Stimulated activated CD4-positive, alpha-beta T cell treated with anti-CD3 and anti-CD28 coated beads, Interleukin-1b, Interleukin-23, amount 100 ng/mL, for 4 hours (primary cell): ENCODE measurements at regions not wholly inside any gene's neighbourhood (a gene's known extent, or its start where the extent isn't known, plus 50 kb on each side); places are given as distances from the start of the nearest gene placed in this dataset.
"Not testable (repeated sequence)": the region's sequence is repeated elsewhere in the genome, so short reads cannot be mapped to it uniquely, and the experiment has no call there.

Source experiments
- DNase-seq, 2 donors: peaks; one replicate each; pipeline ENCODE4 v3.0.0-alpha.2; 2020; ENCODE audit warnings: low read depth in 2 of 2

DNA sequence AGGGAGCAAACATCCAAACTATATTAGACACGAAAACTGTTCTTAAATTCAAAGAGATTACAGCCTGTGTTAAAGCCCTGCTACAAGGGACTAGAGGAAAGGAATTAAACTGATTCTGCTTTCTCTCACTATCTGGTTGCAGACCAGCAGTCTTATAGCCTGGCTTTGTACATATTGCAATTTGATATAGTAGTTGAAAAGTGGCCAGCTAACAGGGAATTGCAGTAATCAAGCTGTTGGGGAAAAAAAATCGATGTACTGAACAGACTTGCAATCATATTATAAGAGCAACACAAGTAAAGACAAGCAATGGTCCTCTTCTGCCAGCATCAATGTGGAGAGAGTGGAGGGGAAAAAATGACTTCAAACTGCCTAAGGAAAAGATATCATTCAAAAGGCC is 364.4 kb upstream of the EPHA5 start:
- no peak for DNase-seq

DNA sequence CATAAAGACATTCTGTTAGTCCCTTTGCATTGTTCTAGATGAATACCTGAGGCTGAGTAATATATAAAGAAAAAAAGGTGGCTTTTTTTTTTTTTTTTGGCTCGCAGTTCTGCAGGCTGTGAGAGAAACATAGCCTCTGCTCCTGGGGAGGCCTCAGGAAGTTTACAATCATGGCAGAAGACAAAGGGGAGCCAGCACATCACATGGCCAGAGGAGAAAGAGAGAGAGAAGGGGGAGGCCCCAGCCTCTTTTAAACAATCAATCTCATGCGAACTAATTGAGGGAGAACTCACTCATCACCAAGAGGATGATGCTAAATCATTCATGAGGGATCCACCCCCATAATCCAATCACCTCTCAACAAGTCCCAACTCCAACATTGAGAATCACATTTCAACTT is 364.0 kb upstream of the EPHA5 start:
- DNase-seq, result no peak

DNA sequence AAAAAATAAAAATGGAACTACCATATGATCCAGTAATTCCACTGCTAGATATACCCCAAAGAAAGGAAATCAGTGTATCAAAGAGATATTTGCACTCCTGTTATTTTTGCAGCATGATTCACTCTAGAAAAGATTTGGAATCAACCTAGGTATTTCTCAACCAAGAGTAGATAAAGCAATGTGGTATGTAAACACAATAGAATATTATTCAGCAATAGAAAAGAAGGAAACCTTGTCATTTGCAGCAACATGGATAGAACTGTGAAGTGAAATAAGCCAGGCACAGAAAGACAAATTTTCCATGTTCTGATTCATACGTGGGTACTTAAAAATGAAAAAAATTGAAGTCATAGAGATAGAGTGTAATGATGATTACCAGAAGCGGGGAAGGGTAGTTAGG is 362.3 kb upstream of the EPHA5 start:
- no peak for DNase-seq

DNA sequence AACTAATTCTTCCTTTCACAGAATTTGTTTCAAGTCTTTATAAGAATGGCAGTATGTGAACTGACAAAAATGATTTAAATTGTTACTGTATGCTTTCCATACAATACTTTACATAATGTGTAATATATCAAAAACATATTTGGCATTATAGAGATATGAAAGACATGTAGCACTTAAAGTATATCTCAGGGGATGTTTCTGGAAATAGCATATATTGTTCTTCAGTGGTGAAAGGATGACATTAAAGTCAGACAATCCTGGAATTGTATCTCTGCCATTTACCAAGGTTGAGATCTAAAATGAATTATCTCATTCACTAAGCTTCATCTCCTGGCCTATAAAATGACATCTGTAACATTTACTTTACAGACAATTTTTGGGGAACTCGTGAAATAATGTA is 358.4 kb upstream of the EPHA5 start:
- no peak for DNase-seq

DNA sequence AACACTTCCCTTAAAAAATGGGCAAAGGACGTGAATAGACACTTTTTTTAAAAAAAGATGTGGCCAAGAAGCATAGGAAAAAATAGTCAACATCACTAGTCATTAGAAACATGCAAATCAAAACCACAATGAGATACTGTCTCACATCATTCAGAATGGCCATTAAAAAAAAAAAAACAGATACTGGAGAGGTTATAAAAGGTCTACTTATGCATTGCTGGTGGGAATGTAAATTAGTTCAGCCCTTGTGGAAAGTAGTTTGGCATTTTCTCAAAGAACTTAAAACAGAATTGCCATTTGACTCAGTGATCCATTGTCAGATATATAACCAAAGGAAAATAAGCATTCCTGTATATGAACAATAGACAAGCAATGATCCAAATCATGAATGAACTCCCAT is 352.8 kb upstream of the EPHA5 start:
- no peak for DNase-seq

DNA sequence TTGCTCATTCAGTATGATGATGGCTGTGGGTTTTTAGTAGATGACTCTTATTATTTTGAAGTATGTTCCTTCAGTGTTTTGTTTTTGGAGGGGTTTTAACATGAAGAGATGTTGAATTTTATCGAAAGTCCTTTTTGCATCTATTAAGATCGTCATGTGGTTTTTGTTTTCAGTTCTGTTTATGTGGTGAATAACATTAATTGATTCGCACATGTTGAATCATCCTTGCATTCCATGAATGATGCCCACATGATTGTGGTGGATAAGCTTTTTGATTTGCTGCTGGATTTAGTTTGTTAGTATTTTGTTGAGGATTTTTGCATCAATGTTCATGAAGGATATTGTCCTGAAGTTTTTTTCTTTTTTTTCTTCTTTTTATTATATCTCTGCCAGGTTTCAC is 347.4 kb upstream of the EPHA5 start:
- no peak for DNase-seq

DNA sequence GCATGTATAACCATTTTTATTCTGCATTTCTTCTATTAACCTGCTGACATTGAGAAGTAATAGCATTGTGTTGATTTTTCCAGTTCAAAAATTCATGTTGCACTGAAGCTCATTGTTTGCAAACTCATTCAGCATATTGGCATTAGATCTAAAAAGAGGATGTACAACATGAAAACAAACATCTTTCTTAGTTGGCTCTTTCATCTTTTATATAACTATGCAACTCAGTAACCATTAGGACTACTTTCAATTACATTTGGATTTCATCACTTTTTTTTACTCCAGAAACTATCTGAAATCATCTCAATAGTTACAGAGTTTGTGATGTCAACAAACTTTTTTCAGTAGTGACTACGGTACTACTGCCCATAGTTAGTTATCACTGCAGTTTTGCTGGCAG is 346.0 kb upstream of the EPHA5 start:
- DNase-seq, result no peak

DNA sequence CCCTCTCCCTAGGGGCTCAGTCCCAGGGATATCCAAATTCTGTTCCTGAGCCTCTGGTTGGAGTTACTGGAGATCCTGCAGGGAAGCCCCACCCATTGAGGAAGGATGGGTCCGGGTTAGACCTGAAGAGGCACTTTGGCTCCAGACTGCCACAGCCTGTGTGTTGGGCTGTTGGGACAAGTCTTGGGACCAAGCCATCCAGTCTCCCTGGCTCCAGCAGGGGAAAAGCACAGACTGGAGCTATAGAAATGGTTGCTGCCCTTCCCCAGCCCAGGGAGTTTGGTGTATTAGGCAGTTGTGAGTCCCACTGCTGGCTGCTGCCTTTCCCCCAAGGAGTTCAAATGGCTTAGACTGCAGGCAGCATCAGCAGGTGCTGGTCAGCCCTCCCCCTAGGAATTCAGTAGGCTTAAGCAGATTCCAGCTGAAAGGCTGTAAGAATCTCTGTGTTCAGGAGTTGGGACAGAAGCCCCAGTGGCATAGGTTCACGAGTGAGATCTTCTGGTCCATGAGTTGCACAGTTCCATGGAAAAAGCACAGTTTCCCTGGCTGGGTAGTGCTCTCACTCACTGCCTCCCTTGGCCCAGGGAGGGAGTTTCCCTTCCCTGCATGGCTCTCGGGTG is 344.0 kb upstream of the EPHA5 start:
- DNase-seq, result no peak

DNA sequence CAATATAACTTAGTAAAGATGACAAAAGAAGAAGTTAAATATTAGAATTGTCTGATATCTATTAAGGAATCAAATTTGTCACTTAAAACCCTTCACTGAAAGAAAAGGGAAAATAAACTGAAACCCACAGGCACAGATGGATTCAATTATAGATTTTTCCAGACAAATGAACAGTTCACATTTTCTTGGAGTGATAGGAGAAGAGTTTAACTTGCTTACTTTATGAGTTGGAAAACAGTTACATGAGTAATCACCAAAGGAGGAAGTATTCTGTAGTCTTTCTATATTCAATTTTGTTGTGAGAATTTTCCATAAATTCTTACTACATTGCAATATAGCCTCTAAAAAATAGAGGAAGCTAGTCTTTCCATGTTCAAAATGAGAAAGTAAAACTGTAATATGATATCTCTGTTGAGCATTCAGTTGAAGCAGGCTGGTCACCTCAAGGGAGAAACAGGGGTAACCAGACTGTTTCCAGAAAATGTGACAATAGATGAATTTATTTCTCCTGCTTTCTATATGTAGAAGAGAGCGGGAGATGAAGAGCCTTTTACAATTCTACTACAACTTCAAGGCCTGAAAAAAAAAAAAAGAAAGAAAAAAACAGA is 330.3 kb upstream of the EPHA5 start:
- no peak for DNase-seq

DNA sequence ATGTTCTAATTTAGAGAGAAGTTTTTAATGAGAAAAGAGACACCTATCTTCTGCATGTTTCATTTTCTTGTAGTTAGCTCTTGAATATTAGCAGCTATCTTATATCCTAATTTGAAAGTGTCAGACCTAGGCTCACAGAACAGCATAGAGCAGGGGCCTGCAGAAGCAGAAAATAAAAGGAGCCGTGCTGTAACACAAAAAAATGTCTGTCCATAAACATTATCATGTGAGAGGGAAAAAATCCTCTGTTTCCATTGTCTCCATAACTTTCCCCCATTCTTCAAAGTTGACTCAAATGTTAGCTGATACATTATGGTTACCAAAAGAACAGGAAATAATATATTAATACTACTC is 329.2 kb upstream of the EPHA5 start:
- no peak for DNase-seq

DNA sequence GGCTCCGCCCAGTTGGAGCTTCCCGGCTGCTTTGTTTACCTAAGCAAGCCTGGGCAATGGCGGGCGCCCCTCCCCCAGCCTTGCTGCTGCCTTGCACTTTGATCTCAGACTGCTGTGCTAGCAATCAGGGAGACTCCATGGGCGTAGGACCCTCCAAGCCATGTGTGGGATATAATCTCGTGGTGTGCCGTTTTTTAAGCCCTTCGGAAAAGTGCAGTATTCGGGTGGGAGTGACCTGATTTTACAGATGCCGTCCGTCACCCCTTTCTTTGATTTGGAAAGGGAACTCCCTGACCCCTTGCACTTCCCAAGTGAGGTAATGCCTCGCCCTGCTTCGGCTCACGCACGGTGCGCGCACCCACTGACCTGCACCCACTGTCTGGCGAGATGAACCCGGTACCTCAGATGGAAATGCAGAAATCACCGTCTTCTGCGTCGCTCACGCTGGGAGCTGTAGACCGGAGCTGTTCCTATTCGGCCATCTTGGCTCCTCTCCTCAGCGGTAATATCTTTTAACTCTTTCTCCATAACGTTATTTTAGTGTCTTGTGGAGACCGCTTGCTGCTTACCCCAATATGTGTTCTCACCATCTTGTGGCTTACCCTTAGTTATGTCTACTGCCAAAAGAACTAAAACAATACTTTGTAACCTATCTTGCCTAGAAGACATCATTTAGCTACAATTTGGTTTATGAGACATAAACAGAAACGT is 328.7 kb upstream of the EPHA5 start:
- not testable (repeated sequence) for DNase-seq

DNA sequence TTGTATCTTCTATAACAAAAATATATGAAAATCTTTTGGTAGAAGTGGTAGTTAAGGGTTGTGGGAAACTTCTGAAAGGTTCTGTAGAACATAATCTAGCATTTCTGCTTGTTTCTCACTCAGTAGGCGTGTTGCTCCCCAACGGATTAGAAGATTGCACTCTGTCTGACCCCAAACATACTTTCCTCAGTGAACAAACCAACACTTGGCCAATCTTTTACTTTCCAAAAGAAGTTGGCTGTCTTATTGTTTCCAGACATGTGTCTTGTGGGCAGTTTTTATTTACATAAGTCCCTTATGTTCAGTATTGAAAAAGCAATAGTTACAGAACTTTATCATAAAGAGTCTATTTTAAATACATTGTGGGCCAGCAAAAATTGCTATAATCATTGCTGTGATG is 312.8 kb upstream of the EPHA5 start:
- DNase-seq, result no peak

DNA sequence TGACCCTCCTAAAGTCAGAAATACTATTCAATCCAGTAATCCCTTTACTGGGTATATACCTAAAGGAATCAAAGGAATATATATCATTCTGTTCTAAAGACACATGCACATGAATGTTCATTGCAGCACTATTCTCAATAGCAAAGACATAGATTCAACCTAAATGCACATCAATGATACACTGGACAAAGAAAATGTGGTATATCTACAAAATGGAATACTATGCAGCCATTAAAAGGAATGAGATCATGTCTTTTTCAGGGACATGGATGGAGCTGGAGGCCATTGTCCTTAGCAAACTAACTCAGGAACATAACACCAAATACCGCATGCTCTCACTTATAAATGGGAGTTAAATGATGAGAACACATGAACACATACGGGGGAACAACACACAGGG is 306.0 kb upstream of the EPHA5 start:
- DNase-seq, result no peak

DNA sequence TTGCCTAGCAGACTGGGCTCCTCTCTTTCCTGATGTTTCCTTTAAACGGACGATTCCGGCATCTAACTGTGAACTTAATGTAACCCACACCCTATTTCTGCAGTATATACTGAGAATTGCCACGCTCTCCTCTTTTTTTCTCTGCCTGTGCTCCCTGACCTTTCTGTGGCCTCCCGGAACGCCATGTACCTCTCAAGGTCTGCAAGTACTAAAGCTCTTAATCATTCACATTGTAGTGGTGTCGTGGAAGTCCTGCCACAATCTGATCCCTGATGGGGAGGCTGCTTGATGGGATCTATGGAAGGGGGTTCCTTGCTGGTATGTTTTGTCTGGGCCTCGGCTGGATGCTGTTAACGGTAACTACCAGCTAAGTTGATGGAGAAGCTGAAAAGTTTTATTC is 302.9 kb upstream of the EPHA5 start:
- DNase-seq, result no peak

DNA sequence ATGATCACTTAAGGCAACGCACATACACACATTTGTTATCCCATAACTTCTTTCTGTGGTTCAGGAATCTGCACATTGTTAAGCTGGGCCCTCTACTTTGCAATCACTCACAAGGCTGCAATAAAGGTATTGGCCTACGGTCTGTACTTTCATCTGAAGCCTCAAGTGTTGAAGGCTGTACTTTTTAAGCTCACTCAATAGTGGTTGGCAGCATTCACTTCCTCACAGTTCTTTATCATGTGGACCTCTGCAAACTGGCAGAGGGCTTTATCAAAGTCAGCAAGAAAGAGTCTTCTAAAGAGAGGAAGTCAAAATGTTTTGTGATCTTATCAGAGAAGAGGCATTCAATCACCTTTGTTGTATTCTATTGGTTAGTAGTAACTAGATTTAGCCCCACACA is 301.4 kb upstream of the EPHA5 start:
- DNase-seq, result no peak

DNA sequence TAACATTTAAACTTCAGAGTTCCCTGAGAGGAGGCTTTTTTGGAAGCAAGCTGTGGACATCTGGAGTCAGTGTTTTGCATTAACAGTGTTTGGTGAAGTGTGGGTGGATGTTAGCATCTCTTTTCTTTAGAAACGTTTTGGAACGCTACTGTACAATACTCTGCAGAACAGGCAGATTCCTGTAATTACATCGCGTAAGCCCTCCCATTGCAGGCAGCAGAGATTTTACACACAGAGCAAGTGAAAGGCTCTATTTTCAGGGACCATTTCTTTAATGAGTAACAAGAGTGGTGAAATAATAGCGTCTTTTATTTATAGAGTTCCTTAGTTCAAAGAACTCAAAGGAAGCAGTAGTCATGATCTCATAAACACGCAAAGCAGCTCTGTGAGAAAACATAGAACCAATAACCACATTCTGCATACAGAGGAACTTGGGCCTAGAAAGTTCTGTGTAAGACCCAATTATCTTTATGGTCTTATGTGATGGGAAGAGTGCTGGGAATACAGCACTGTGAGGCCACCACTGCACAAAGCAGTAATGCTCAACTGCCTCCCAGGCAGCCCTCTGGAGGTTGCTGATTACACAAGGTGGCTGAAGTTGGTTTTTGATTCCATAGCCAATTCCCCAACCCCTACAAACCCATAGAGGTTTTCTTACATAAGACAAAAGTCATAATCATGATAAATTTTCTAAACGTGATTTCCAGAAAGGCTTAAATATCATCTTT is 298.7 kb upstream of the EPHA5 start:
- DNase-seq, result no peak

DNA sequence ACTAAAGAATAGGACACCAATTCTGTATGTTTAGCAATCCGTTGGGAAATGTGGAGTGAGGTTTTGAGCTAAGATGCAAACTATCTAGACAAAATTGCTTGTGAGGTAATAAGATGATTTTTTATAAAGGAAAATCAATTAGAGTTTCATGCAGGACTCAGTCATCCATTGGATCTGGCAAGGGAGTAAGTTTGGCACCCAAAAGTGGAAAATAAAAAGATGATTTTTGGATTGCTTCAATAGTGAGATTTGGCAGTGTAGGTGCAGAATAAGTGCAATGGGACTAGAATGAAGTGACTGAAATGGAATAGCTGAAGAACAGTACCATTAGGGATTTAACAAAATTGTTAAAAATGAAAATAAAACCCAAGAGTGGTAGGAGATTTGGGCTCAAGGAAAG is 290.5 kb upstream of the EPHA5 start:
- no peak for DNase-seq

DNA sequence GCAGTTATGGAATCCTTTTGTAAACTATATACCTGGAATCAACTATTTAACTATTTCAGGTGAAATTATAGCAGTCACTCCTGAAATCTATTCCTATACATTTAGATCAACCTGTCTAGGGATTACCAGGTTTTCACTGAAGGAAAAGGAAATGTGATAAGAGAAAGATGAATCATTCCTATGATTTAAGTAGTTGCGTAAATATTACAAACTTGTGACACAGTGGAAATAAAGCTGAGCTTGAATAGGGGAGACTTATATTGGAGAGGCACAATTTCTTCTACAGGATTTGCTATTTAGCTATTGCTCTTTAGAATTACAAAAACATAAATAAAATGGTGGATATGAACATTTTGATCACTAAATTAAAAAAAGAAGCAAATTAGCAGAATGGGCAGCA is 284.1 kb upstream of the EPHA5 start:
- DNase-seq, result no peak

DNA sequence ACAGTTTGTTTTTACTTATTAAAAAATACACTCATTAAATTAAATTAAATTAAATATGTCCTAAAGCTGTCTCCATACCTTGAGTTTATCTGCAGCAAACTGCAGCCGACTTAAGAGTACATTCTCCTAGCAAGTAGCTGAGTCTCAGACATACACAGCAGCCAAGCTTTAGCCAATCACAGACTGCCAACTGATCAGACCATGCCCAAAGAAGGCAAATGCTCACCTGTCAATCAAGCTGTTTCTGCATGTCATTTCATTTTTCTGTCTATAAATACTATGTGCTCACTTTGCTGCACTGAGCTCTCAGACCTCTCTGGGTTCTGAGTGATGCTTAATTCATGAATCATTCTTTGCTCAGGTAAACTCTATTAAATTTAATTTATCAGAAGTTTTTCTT is 280.9 kb upstream of the EPHA5 start:
- no peak for DNase-seq

DNA sequence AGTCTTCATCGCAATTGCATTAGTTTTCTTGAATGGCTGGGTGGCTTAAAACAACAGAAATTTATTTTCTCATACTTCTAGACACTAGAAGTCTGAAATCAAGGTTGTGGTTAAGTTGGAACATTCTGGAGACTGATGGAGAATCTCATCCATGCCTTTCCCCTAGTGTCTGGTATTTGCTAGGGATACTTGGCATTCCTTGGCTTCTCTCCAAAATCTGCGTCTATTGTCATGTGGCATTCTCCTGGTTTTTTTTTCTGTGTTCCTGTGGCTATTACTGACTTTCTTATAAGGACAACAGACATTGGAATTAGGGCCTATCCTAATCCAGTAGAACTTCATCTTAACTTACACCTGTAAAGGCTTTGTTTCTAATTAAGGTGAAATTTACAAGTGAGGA is 272.8 kb upstream of the EPHA5 start:
- no peak for DNase-seq

DNA sequence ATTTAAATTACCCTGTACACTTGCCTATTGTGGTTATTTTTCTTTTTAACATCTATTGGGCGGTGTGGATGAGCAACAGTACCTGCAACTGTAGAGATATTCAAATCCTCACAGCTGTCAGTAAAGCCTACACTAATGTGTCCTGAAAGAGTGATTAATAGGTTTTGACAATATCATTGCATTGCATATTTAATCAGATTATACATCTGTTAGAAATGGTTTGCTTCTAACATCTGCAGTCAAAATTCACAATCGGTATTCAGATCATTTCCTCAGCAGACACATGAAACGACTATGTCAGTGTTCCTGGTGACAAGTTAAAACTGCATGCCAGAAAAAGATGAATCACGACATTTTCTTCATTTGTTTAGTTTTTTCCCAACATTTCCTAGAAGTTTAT is 254.6 kb upstream of the EPHA5 start:
- no peak for DNase-seq

DNA sequence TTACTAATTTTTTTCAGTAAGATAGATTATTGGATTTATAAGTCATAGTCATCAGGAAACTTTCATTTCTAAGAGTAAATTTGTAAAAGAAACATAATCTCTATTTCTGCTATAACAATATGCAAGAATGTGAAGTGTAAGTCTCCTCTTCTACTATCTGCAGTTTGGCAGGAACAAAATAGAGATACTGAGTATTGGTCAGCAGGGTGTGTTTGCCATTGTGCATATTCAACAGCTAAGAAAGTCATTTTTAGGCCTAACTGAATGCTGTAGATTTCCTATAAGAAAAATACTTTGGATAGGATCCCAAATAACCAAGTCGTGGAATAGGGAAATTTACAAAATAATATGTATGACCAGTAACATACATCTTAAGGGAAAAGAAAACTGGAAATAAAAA is 253.3 kb upstream of the EPHA5 start:
- DNase-seq, result no peak

DNA sequence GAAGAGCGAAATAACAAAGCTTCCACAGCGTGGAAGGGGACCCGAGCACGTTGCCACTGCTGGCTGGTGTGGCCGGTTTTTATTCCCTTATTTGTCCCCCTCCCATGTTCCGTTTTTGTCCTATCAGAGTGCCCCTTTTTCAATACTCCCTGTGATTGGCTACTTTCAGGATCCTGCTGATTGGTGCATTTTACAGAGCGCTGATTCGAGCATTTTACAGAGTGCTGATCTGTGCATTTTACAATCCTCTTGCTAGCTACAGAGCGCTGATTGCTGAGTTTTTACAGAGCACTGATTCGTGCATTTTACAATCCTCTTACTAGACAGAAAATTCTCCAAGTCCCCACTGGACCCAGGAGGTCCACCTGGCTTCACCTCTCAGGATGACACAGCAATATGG is 250.9 kb upstream of the EPHA5 start:
- no peak for DNase-seq
